ENCODE measurements at regions not wholly inside any gene's neighbourhood (a gene's known extent, or its start where the extent isn't known, plus 50 kb on each side); places are given as distances from the start of the nearest gene placed in this dataset.

DNA sequence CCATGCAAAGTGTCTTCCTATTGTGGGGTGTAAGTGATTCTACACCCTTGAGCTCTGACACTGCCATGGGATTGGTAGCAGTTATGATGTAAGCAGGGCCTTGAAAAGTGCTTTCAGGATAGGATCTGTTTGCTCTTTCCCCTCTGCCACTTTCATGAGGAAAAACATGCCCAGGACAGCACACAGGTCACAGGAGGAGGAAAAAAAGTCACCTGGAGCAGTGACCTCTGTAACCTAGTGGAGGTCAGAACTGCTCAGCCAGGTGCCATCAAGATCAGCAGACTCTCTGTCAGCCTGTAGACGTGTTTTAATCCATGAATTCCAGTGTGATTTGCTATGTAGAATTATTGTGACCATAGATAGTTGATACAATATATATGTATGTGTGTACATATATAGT, 92.7 kb upstream of the BMP2 start:
- ChIA-PET POLR2A (no interaction called here), CTCF (interaction anchor here (1.6 kb wide), 1 partner anchor 12 kb away, joined by 4 read pairs; no protein-coding TSS in a partner anchor), SMC1A (ENCODE audit: uncharacterized antibody, unreplicated experiment) (no interaction called here), RAD21 (ENCODE audit: unreplicated experiment) (no interaction called here)
- Histone ChIP-seq H3K9me3 (replicated peaks; ENCODE audit: control insufficient read depth, insufficient read depth, low read length) (no peaks in the 10 kb centered on the region; the same call in 2 of the 3 replicates), H3K27me3 (replicated peaks in 1 of 2; ENCODE audit: control insufficient read depth in 2 of 2, insufficient read depth in 2 of 2, low read length in 1 of 2) (no peaks in the 10 kb centered on the region), H3K4me2 (ENCODE audit: control insufficient read depth, insufficient read depth) (no peak overlapping the region), H3K9ac (ENCODE audit: control insufficient read depth, insufficient read depth, low read length) (no peak overlapping the region), H4K20me1 (ENCODE audit: control insufficient read depth, insufficient read depth) (no peaks in the 10 kb centered on the region), H3K36me3 (ENCODE audit: control insufficient read depth in 2 of 2, insufficient read depth in 2 of 2, low read length in 1 of 2) (no peaks in the 10 kb centered on the region), H3K79me2 (ENCODE audit: control insufficient read depth, insufficient read depth, low read length) (no peaks in the 10 kb centered on the region), H3K4me1 (ENCODE audit: control insufficient read depth, insufficient read depth, low read length) (no peaks in the 10 kb centered on the region), H3K27ac (ENCODE audit: control insufficient read depth, insufficient read depth) (no peak overlapping the region), H3K4me3 (no peak overlapping the region), H2AFZ (ENCODE audit: control insufficient read depth, low read depth, low read length) (no peak overlapping the region)
- FAIRE-seq, result no peak
- 0% methylated on average over 1 of the region's 1 CpG for WGBS (ENCODE audit: insufficient coverage, insufficient replicate concordance, low lambda C conversion rate, missing lambda C conversion rate)
- ATAC-seq, result no peak
- in situ Hi-C loops (cut with MboI) (no loop called here), intact Hi-C loops (cut with micrococcal nuclease; ENCODE audit: unreplicated experiment) (no loop called here)
- no TSS peak for BruUV-seq (replicated peaks)
- DNase-seq (ENCODE audit: low read depth, low spot score), result no peak
- TF ChIP-seq MEF2B (IDR thresholded peaks at IDR 0.05; ENCODE audit: partially characterized antibody, poor library complexity, severe bottlenecking) (no peak), ESRRA (IDR thresholded peaks at IDR 0.05; ENCODE audit: low read length) (no peak), PAX8 (IDR thresholded peaks at IDR 0.05) (no peak), SPI1 (IDR thresholded peaks at IDR 0.05; ENCODE audit: borderline replicate concordance, insufficient read depth, low read depth, low read length) (no peak), PML (IDR thresholded peaks at IDR 0.05; ENCODE audit: low read length) (no peak), POLR2A (IDR thresholded peaks at IDR 0.05; ENCODE audit: low read depth, low read length) (no peak), MTA3 (IDR thresholded peaks at IDR 0.05; ENCODE audit: borderline replicate concordance, low read length) (no peak)
- TF ChIP-seq, protein P1, sequence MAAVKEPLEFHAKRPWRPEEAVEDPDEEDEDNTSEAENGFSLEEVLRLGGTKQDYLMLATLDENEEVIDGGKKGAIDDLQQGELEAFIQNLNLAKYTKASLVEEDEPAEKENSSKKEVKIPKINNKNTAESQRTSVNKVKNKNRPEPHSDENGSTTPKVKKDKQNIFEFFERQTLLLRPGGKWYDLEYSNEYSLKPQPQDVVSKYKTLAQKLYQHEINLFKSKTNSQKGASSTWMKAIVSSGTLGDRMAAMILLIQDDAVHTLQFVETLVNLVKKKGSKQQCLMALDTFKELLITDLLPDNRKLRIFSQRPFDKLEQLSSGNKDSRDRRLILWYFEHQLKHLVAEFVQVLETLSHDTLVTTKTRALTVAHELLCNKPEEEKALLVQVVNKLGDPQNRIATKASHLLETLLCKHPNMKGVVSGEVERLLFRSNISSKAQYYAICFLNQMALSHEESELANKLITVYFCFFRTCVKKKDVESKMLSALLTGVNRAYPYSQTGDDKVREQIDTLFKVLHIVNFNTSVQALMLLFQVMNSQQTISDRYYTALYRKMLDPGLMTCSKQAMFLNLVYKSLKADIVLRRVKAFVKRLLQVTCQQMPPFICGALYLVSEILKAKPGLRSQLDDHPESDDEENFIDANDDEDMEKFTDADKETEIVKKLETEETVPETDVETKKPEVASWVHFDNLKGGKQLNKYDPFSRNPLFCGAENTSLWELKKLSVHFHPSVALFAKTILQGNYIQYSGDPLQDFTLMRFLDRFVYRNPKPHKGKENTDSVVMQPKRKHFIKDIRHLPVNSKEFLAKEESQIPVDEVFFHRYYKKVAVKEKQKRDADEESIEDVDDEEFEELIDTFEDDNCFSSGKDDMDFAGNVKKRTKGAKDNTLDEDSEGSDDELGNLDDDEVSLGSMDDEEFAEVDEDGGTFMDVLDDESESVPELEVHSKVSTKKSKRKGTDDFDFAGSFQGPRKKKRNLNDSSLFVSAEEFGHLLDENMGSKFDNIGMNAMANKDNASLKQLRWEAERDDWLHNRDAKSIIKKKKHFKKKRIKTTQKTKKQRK (IDR thresholded peaks at IDR 0.05; ENCODE audit: low read depth, low read length), result no peak
- TF ChIP-seq, protein P2, sequence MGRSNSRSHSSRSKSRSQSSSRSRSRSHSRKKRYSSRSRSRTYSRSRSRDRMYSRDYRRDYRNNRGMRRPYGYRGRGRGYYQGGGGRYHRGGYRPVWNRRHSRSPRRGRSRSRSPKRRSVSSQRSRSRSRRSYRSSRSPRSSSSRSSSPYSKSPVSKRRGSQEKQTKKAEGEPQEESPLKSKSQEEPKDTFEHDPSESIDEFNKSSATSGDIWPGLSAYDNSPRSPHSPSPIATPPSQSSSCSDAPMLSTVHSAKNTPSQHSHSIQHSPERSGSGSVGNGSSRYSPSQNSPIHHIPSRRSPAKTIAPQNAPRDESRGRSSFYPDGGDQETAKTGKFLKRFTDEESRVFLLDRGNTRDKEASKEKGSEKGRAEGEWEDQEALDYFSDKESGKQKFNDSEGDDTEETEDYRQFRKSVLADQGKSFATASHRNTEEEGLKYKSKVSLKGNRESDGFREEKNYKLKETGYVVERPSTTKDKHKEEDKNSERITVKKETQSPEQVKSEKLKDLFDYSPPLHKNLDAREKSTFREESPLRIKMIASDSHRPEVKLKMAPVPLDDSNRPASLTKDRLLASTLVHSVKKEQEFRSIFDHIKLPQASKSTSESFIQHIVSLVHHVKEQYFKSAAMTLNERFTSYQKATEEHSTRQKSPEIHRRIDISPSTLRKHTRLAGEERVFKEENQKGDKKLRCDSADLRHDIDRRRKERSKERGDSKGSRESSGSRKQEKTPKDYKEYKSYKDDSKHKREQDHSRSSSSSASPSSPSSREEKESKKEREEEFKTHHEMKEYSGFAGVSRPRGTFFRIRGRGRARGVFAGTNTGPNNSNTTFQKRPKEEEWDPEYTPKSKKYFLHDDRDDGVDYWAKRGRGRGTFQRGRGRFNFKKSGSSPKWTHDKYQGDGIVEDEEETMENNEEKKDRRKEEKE (IDR thresholded peaks at IDR 0.05), result no peak
- TF ChIP-seq, protein P3, sequence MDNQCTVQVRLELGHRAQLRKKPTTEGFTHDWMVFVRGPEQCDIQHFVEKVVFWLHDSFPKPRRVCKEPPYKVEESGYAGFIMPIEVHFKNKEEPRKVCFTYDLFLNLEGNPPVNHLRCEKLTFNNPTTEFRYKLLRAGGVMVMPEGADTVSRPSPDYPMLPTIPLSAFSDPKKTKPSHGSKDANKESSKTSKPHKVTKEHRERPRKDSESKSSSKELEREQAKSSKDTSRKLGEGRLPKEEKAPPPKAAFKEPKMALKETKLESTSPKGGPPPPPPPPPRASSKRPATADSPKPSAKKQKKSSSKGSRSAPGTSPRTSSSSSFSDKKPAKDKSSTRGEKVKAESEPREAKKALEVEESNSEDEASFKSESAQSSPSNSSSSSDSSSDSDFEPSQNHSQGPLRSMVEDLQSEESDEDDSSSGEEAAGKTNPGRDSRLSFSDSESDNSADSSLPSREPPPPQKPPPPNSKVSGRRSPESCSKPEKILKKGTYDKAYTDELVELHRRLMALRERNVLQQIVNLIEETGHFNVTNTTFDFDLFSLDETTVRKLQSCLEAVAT (IDR thresholded peaks at IDR 0.05), result no peak
- TF ChIP-seq, protein P4, sequence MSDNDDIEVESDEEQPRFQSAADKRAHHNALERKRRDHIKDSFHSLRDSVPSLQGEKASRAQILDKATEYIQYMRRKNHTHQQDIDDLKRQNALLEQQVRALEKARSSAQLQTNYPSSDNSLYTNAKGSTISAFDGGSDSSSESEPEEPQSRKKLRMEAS (IDR thresholded peaks at IDR 0.05; ENCODE audit: low read depth, low read length), result no peak
- TF ChIP-seq, protein P5, sequence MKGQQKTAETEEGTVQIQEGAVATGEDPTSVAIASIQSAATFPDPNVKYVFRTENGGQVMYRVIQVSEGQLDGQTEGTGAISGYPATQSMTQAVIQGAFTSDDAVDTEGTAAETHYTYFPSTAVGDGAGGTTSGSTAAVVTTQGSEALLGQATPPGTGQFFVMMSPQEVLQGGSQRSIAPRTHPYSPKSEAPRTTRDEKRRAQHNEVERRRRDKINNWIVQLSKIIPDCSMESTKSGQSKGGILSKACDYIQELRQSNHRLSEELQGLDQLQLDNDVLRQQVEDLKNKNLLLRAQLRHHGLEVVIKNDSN (IDR thresholded peaks at IDR 0.05; ENCODE audit: borderline replicate concordance, extremely low read length, insufficient read depth, low read depth, low read length), result no peak

Data from GM12878 (cell line).